Heart left ventricle (tissue), 16 donors: ENCODE measurements at regions not wholly inside any gene's neighbourhood (a gene's known extent, or its start where the extent isn't known, plus 50 kb on each side); places are given as distances from the start of the nearest gene placed in this dataset.

Experiments
- ATAC-seq, 4 donors: fragments of 200-7000 bp; cut with Tn5 transposase; one replicate each; pipeline ENCODE4 v1.9.1; 2020 to 2022; ENCODE audit warnings: moderate library complexity in 4 of 4, mild to moderate bottlenecking in 3 of 4, moderate number of reproducible peaks in 1 of 4
- DNase-seq, 5 donors: peaks; one replicate each; pipeline ENCODE4 v3.0.0-alpha.2; 2020
- H3K27ac ChIP-seq, 12 donors: fragments of 200-600 bp; sonication (generic) in 4 of 12; one replicate each; pipeline versions ENCODE4 v1.5.0 to v1.8.0; 2016 to 2022; ENCODE audit warnings: mild to moderate bottlenecking in 2 of 12
- H3K27me3 ChIP-seq, 9 donors: fragments of 200-600 bp; sonication (generic) in 2 of 9; one replicate each; pipeline versions ENCODE4 v1.5.1 to v1.8.0; 2016 to 2022; ENCODE audit warnings: mild to moderate bottlenecking in 3 of 9
- H3K36me3 ChIP-seq, 9 donors: fragments of 200-600 bp; sonication (generic) in 2 of 9; one replicate each; pipeline versions ENCODE4 v1.5.0 to v1.8.0; 2018 to 2022; ENCODE audit warnings: mild to moderate bottlenecking in 2 of 9
- H3K4me1 ChIP-seq, 12 donors: fragments of 200-600 bp; sonication (generic) in 4 of 12; one replicate each; pipeline versions ENCODE4 v1.5.0 to v1.8.0; 2016 to 2022; ENCODE audit warnings: mild to moderate bottlenecking in 3 of 12
- H3K4me3 ChIP-seq, 12 donors: fragments of 200-600 bp; sonication (generic) in 4 of 12; one replicate each; pipeline versions ENCODE4 v1.5.0 to v1.8.0; 2017 to 2022; ENCODE audit warnings: mild to moderate bottlenecking in 9 of 12, moderate library complexity in 4 of 12
- H3K9me3 ChIP-seq, 12 donors: fragments of 200-600 bp; sonication (generic) in 4 of 12; one replicate each; pipeline versions ENCODE4 v1.5.0 to v1.8.0; 2016 to 2022; ENCODE audit warnings: mild to moderate bottlenecking in 1 of 12
- POLR2A ChIP-seq, 2 donors: fragments of 450-650 bp; IDR thresholded peaks; one replicate each; pipeline ENCODE4 v1.6.1; 2017; ENCODE audit warnings: antibody characterized with exemption in 2 of 2, mild to moderate bottlenecking in 2 of 2, moderate library complexity in 2 of 2
- WGBS, 4 donors: extraction: QIAGEN DNeasy Blood & Tissue Kit in 2 of 4; methylation state at CpG; one replicate each; pipeline versions ENCODE4 v1.1.5 to v1.1.7; 2013 to 2018; 5-methylcytosine and 5-hydroxymethylcytosine counted together
- intact Hi-C, 10 donors: fragments of 100-400 bp; cut with DNase I; formaldehyde crosslinking; loops; one replicate each; pipeline versions ENCODE4 v1.11.1 to v1.14.2; 2022
- TF ChIP-seq, protein P1 (sequence below), 12 donors: fragments of 200-600 bp; sonication (generic) in 4 of 12; IDR thresholded peaks; one replicate each; pipeline versions ENCODE4 v1.5.0 to v1.8.0; 2018 to 2022; ENCODE audit warnings: antibody characterized with exemption in 12 of 12, mild to moderate bottlenecking in 5 of 12
- donor health status: ischemic (EF 13 %, LVEDD 7.1; RV severe dilation, severe dysfunction).
- donor health status: healthy with polysubstance abuse.
- donor health status: DM: no; HTN: yes; CAD: no.
- donor health status: DM: no; HTN: no; CAD: no.
- donor health status: ischemic (EF 25% LVEDD 6.9; RV normal size, moderate dysfunction).
- donor health status: ischemic (EF 25% LVEDD 5.7; RV mildly dilated, moderate dysfunction).
- donor health status: healthy.
- donor health status: DM: yes; HTN: yes; CAD: no.
- donor health status: ischemic (EF 35%, LVEDD 5.7; RV mildly dilated, moderate dysfunction).
- donor health status: nonischemic (EF 11% LVEDD 7.7; RV severe dilation, severe dysfunction).
- donor health status: DM: yes; HTN: yes; CAD: no.
- donor health status: PGD.
- donor health status: ischemic (EF 29% LVEDD 5.4; RV normal size, mild dysfunction).
- donor health status: nonischemic (EF 23%, LVEDD 6.1; RV moderate dilation, normal function).

DNA sequence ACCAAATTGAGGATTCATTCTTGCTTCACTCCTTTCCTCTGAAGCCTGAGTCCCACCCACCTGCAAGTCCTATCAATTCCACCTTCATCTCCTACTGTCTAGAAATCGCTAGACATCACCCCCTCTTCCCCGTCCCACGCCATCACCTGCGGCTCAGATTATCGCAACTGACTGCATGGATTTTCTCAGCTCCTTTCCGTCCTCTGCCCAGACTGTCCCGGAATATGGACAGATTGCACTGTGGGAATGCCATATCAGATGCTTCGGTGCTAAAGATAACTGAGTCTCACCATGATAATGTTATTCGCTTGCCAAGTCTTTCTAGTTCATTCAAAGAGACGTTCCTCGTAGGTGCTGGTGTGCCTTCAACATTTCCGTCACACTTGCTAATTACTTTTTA, 66.4 kb upstream of the USP29 start:
- Histone ChIP-seq H3K4me1 (no peaks in the 10 kb centered on the region), H3K27me3 (peaks cover 0 to 17% (median 0%) of the 10 kb centered on the region in 9 donors), H3K27ac (no peak overlapping the region), H3K9me3 (peaks cover 0 to 28% (median 0%) of the 10 kb centered on the region in 12 donors), H3K4me3 (no peak overlapping the region), H3K36me3 (no peaks in the 10 kb centered on the region)
- ATAC-seq (no peak), DNase-seq (no peak)
- intact Hi-C loops = no loop called here
- TF ChIP-seq, protein P1, sequence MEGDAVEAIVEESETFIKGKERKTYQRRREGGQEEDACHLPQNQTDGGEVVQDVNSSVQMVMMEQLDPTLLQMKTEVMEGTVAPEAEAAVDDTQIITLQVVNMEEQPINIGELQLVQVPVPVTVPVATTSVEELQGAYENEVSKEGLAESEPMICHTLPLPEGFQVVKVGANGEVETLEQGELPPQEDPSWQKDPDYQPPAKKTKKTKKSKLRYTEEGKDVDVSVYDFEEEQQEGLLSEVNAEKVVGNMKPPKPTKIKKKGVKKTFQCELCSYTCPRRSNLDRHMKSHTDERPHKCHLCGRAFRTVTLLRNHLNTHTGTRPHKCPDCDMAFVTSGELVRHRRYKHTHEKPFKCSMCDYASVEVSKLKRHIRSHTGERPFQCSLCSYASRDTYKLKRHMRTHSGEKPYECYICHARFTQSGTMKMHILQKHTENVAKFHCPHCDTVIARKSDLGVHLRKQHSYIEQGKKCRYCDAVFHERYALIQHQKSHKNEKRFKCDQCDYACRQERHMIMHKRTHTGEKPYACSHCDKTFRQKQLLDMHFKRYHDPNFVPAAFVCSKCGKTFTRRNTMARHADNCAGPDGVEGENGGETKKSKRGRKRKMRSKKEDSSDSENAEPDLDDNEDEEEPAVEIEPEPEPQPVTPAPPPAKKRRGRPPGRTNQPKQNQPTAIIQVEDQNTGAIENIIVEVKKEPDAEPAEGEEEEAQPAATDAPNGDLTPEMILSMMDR (IDR thresholded peaks at IDR 0.05) = no peak
- TF ChIP-seq POLR2A (IDR thresholded peaks at IDR 0.05) = no peak
- 73 to 80% (median 76%) methylated on average over 12 of the region's 12 CpGs for WGBS, 4 donors

DNA sequence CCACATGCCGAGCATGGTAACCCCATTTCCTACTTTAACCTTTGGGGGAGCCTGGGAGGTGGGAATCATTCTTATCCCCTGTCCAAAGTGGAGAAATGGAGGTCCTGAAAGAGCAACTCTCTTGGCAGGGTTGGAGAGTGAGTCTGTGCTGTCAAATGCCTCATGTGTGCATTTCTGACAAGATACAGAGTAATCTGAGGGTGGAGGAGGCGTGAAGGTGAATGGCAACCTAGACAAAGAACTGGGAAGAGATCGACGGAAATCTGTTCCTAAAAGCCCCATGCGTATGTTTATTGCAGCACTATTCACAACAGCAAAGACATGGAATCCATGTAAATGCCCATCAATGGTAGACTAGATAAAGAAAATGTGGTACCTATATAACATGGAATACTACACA, 63.8 kb upstream of the USP29 start:
- no peak for DNase-seq
- Histone ChIP-seq H3K4me3 (no peak overlapping the region), H3K27ac (no peak overlapping the region), H3K9me3 (peaks cover 0 to 7% (median 0%) of the 10 kb centered on the region in 12 donors), H3K4me1 (no peaks in the 10 kb centered on the region), H3K36me3 (no peaks in the 10 kb centered on the region), H3K27me3 (peaks cover 0 to 27% (median 0%) of the 10 kb centered on the region in 9 donors)
- no peak for TF ChIP-seq POLR2A (IDR thresholded peaks at IDR 0.05)
- TF ChIP-seq, protein P1 (IDR thresholded peaks at IDR 0.05) = no peak
- no peak for ATAC-seq
- intact Hi-C loops = no loop called here
- WGBS, 4 donors = 90 to 93% (median 91%) methylated on average over 5 of the region's 5 CpGs

DNA sequence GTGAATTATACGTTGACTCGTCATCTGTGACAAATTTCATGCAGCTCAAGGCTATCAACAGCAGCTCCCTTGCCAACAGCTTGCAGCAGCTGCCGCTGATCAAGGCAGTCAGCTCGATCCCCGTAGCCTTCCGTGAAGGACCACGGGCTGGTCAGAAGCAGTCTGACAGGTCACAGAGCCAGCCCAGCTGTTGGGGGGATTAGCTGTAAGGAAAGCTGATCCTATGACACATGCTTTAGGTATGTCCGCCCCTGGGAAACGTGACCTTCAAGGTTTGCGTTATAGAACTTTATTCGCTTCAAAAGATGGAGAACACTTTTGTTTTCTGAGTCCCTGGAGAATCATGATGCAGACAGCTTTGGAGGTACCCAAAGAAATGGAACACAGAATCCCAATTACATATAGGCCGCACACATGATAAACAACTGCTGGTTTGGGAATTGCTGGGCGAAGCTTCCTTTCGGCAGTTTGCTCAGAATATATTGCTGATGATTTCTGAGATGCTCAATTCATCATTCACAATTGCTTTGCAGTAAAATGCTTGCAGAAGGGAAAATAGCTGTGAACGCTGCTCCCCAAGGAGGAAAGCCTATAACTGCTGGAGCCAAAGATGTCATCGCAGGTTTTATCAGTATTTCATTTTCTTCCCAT, 62.6 kb upstream of the USP29 start:
- Histone ChIP-seq H3K27me3 (peaks cover 0 to 34% (median 0%) of the 10 kb centered on the region in 9 donors), H3K27ac (no peak overlapping the region), H3K4me3 (no peak overlapping the region), H3K9me3 (peaks cover 0 to 3% (median 0%) of the 10 kb centered on the region in 12 donors), H3K4me1 (no peaks in the 10 kb centered on the region), H3K36me3 (no peaks in the 10 kb centered on the region)
- DNase-seq (peak; percentile 6 to 81 (median 73)), ATAC-seq (peak in 2 of 4 donors; percentile 30 to 83)
- TF ChIP-seq POLR2A (IDR thresholded peaks at IDR 0.05) = no peak
- TF ChIP-seq, protein P1 (IDR thresholded peaks at IDR 0.05) = no peak
- 34 to 45% (median 38%) methylated on average over 11 to 16 of the region's 16 CpGs for WGBS, 4 donors
- intact Hi-C loops = no loop called here

DNA sequence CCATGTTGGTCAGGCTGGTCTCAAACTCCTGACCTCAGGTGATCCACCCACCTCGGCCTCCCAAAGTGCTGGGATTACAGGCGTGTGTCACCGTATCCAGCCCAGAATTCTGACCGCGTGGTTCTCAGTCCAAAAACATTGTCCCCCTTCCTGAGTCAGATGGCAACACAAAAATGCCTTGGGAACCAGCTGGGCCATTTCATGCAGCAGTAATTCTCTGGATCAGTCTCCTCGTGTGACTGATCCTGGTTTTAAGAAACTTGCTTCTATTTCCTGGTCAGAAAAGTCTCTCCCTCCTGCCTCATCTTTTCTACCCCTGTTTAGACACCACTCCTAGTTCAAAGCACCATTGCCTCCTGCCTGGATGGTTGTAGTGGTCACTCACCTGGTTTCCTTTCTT, 60.9 kb upstream of the USP29 start:
- Histone ChIP-seq H3K4me1 (no peaks in the 10 kb centered on the region), H3K27me3 (peaks cover 0 to 43% (median 0%) of the 10 kb centered on the region in 9 donors), H3K36me3 (no peaks in the 10 kb centered on the region), H3K4me3 (no peak overlapping the region), H3K27ac (no peak overlapping the region), H3K9me3 (peaks cover 0 to 3% (median 0%) of the 10 kb centered on the region in 12 donors)
- TF ChIP-seq, protein P1 (IDR thresholded peaks at IDR 0.05) = no peak
- TF ChIP-seq POLR2A (IDR thresholded peaks at IDR 0.05) = no peak
- DNase-seq (no peak), ATAC-seq (no peak)
- 58 to 76% (median 68%) methylated on average over 6 of the region's 6 CpGs for WGBS, 4 donors
- intact Hi-C loops = no loop called here
